NCI-H2227 (cell line): ENCODE measurements at regions not wholly inside any gene's neighbourhood (a gene's known extent, or its start where the extent isn't known, plus 50 kb on each side); places are given as distances from the start of the nearest gene placed in this dataset.

Experiments
- DNase-seq: peaks from one replicate; lab custom pipeline; 2025; ENCODE audit not compliant: unreplicated experiment; lab: John Stamatoyannopoulos, UW

- DNase-seq = no peak
Observed at GRCh38 chr13:53807251-53807834, 778.7 kb downstream of the OLFM4 start.

DNA sequence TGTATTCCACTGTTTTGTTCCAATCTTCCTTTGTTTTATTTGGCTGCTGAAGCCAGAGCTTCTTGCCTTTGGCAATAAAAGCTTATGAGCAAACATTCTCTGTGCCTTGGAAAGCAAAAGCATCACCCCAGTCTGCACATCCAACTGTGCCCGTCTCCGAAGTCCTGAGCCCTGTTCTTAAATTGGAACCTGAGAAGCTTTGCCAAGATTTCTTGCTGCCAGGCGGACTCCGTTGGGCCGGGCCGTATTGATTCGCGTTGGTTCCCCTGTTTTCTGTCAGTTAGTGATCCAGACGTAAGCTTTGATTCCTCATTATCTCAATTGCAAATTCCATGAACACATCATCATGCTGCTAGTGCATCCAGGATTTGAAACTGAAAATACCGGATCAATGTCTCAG is 793.0 kb downstream of the OLFM4 start:
- no peak for DNase-seq

GRCh38 chr13:53822136-53822535 is 793.5 kb downstream of the OLFM4 start:
- DNase-seq = no peak

GRCh38 chr13:53839461-53839860 is 810.8 kb downstream of the OLFM4 start:
- DNase-seq = no peak

DNA sequence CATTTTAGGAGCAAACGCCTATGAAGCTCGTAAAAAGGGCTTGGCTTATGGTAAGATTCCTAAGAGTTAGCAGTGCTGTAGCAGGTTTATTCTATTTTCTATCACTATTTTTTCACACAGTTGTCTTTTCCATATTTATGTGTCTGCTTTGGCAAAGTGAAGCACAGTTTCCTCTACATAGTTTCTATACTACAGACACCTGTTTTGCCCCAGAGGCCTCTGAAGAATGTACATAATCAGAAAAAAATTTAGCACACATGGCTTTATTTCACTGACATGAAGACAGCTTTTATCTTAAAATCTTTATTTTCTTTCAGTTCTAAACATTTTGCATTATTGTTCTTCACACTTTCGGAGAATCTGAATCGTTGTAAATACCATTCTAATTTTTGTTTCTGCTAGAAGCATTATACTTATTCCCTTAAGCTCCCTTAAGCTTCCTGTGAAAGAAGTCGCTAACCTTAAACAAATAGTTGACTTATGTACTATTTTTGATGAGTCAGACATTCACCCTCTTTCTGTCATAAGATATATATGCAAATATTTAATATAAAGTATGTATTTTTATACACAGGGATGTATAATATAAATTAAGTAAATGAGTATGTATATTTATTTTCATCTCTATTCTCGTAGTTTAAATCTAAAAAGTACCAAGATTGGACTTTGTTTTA is 816.0 kb downstream of the OLFM4 start:
- DNase-seq = no peak

- DNase-seq = no peak
Observed at GRCh38 chr13:53847502-53847901, 818.9 kb downstream of the OLFM4 start.

DNA sequence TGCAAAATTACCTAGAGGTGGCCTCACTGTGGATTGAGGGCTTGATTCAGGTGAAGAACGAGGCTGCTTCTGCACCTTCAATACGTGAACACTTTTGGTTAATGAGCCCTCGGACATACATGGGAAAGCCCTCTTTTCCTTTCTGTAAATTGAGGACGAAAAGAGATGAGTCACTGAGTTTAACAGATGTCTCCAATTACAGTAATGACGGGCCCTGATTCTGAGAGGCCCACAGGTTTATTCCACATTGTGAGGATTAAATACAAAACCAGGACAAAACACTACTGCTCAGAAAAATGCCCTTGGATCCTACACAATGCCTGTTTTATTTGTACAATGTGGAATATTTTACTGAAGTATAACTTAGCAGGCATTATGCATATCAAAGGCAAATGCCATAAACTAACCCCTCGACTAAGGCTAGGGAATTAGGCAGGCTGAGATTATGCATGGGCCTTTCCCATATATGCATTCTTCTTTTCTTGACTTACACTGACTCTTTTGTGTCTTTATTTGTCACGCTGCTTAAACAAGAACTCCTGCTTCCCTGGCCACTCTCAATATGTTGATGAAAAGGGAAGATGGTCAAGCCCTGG is 819.9 kb downstream of the OLFM4 start:
- peak; percentile 7 for DNase-seq

DNA sequence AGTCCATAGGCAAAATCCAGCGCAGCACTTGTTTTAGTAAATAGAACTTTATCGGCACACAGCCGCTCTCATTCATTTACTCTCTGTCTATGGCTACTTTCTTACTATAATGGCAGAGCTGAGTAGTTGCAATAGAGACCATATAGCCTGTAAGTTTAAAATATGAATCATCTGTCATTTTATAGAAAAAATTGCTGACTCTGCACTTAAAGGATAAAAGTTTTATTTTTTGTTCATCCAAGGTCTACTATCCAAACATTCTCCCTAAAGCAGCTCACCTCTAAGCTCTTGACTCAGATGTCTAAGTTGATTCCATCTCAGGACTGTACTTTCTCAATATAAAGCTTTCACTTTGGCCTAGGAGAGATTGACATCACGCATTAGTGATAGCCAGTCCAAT is 825.7 kb downstream of the OLFM4 start:
- no peak for DNase-seq

DNA sequence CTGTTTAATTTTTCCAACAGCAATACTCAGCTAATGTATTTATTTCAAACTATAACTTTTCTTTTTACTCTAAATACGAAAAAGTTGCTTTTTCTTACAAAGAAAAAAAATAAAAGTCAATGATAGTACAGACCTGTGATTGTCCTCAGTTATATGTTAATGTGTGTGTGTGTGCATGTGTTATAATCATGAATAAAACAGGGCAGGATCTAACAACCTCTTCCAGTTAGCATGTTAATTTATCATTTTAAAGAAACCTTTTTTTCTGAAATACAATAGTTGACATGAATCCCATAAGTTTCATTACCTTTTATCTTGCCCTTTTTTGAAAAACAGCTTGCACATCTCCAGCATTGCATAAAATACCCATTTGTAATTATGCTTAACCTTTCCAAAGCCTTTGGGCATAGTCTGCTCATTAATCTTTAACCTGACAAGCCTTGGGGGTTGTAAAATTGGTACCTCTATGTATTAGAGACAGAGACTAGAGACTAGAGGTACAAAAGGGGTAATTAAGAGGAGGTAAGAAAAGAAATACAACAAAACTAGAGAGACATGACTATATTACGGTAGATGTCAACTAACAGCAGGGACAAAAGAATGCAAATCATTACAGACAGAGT is 828.1 kb downstream of the OLFM4 start:
- no peak for DNase-seq

DNA sequence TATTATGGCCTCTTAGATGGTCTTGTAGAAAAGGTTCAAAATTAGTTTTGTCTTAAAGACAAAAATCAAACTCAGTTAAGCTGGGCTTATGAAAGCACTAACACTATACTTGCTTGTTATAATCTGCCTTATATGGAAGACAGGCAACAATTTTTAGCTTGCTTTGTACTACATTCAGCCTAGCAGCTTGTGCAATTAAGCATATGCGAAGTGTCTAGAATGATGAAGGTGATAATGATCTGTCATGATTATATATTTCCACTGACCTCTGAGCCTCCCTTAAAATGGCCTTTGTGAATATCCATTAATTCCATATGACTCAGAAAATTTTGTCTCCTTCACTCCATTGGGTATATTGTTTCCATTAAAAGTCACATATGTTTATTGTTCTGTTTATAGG is 834.9 kb downstream of the OLFM4 start:
- no peak for DNase-seq

DNA sequence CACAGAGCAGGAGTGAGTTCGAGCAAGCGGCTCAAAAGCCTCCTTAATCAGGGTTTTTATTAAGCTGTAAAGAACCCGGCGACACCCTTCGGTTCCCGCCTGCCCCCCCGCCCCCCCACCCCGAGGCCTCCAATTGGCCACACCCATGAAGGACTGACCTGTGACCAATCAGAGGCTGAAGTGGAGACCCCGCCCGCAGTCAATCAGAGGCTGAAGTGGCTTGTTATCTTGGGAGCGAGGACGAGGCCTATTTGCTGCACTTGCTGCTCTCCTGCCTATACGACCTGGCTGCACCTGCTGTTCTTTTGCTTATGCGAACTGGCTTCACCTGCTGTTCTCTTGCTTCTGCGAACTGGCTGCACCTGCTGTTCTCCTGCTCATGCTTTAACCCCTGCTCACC is 844.9 kb downstream of the OLFM4 start:
- DNase-seq = no peak

DNA sequence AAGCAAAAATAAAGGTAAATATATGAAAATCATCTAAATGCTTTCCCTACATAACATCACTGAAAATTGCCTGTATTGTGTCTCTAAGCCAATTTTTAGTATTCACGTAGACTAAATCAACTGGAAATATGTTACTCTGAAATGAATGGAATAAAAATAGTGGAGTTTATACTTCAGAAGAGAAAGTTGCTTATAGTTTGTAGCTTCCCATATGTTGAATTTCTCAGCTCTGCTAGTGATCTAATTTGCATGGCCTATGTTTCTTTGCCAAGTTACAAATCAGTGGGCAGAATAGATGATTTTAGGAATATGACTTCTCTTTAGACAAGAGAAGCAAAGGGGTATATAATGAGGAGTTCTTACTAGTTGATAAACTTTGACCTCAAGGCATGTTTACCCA is 850.2 kb downstream of the OLFM4 start:
- no peak for DNase-seq

DNA sequence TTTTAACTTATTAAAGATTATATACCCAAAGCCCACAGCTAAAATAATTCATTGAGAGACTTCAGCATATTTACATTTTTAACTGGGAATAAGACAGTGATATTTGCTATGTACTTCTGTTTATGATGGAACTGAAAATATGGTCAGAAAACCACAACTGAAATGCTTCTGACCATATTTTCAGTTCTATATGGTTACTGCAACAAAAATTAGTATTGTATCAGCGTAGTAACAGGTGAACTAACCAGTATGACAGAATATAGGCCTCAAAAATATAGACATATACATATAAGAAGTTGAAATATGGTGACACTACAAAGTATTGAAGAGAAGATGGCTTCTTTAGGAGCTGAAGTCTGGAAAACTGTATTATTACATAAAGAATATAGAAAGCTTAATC is 857.4 kb downstream of the OLFM4 start:
- DNase-seq = no peak

GRCh38 chr13:53890696-53891095 is 862.1 kb downstream of the OLFM4 start:
- DNase-seq = no peak

DNA sequence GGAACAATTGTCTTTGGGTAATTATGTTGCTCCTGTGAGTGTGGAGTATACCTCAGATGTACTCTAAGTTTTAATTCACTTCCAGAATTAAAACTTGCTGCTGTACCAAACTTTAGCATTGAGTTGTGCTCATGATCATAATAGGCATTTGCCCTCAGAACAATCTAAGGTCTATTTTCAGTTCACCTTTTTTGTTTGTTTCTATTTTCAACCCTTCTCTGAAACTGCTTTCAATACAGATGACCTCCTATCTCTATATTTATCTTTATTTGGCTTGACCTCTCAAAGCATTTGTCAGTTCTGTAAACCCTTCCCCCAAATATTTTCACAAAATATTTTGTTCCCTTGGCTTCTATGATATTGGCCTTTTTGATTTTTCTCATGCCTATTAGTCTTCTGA is 873.0 kb downstream of the OLFM4 start:
- DNase-seq = no peak

GRCh38 chr13:53907891-53908290 is 879.3 kb downstream of the OLFM4 start:
- no peak for DNase-seq

GRCh38 chr13:53920916-53921315 is 892.3 kb downstream of the OLFM4 start:
- DNase-seq = no peak

DNA sequence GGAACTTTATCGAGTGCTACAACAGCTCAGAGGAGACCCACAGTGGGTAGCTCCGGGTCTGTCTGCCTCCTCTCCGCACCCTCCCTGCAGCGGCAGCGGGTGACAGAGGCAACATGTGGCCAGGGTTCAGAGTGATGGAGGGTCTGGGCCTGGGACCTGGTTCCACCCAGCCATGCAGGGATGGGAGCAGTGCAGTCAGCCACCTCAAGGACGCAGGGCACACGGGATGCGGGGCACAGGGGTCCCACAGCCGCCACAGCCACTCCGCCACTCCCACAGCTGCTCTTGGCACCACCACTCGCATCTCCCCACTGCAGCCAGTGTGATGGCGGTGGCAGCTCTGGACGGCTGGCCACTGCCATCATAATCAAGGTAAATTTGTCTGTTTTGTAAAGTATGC is 892.9 kb downstream of the OLFM4 start:
- DNase-seq = no peak

DNA sequence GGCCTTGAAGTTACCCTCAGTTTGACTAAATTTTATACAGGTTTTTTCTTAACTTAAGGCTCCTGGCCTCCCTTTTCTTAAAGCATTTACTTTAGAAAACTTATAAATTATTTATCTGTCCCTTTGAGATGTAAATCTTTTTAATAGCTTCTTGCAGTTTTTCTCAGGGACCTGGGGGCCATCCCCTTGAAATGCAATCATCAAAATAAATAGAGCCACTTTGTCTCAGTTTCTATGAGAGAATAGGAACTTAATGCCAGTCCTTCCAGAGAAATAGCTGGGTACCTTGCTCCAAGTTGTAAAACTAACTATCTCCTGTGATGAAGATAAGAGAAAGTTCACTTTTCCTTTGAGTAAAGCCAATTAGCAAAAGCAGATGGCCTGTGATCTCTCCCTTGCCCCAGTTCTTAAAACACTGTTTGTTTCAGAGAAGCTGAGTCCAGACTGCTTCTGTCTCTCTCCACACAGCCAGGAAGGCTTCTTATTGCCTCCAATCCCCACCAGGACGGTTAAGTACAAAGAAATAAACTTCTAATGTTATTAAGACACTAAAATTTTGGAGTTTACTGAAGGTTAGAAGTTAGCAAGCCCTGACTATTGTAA is 913.1 kb downstream of the OLFM4 start:
- no peak for DNase-seq

DNA sequence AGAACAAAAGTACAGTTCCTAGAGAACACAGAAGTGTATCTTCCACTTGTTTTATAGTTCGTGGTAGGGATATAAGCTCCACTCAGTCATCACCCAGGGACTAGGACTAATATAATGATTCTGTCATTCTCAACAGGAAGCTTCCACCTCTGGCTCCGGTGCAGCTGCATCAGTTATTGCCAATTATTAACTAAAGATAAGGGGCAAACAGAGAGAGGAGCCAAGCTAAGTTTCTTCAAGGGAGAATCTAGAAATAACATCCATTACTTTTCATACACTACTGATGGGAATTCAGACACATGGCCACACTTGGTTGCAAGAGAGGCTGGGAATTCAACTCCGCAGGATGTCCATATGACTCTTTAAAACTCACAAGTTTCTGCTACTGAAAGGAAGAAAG is 917.9 kb downstream of the OLFM4 start:
- DNase-seq = no peak

- no peak for DNase-seq
Observed at GRCh38 chr13:53953183-53953582, 924.6 kb downstream of the OLFM4 start.
